ENCODE measurements at regions not wholly inside any gene's neighbourhood (a gene's known extent, or its start where the extent isn't known, plus 50 kb on each side); places are given as distances from the start of the nearest gene placed in this dataset.
"Not testable (repeated sequence)": the region's sequence is repeated elsewhere in the genome, so short reads cannot be mapped to it uniquely, and the experiment has no call there.

DNA sequence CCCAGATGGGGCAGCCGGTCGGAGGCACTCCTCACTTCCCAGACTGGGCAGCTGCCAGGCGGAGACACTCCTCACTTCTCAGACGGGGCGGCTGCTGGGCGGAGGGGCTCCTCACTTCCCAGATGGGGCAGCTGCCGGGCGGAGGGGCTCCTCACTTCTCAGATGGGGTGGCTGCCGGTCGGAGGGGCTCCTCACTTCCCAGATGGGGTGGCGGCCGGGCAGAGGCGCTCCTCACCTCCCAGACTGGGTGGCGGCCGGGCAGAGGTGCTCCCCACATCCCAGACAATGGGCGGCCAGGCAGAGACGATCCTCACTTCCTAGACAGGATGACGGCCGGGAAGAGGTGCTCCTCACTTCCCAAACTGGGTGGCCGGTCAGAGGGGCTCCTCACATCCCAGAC is 55.2 kb upstream of the DHRS4 start:
- DNase-seq (ENCODE audit: low spot score): not testable (repeated sequence)

- no peak for DNase-seq (ENCODE audit: low spot score)
Measured at GRCh38 chr14:23899788-23900187, 53.8 kb upstream of the DHRS4 start.

- DNase-seq (ENCODE audit: low spot score): no peak
Measured at GRCh38 chr14:23903442-23903841, 50.1 kb upstream of the DHRS4 start.
